Activated CD4-positive, alpha-beta T cell treated with anti-CD3 and anti-CD28 coated beads for 48 hours (primary cell): ENCODE measurements at regions not wholly inside any gene's neighbourhood (a gene's known extent, or its start where the extent isn't known, plus 50 kb on each side); places are given as distances from the start of the nearest gene placed in this dataset.

Experiments used
- DNase-seq: peaks from one replicate; pipeline ENCODE4 v3.0.0-alpha.2; 2020

DNA sequence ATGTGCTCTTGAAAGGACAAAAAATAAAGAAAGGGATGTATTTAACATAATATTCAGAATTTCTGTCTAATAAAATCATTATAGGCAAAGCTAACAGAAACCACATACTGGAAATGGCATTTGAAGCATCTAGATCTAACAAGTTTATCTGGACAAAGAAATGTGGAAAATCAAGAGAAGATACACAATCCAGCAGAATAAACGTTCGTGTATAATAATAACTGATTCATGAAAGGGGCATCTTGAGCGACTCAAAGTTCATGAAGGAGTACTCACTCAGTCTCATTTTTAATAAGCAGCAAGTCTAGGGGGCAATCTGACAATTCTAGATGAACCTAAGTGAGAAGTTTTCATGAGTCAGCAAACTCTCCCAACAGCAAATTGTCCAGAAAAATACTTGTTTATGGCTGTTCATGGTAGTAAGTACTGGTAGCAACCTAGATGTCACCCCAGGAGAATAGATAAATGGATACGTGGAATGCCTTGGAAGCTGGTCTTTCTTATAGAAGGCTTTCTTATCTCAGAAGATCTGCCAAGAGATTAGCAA is 541.8 kb downstream of the INHBA start:
- DNase-seq, result no peak

DNA sequence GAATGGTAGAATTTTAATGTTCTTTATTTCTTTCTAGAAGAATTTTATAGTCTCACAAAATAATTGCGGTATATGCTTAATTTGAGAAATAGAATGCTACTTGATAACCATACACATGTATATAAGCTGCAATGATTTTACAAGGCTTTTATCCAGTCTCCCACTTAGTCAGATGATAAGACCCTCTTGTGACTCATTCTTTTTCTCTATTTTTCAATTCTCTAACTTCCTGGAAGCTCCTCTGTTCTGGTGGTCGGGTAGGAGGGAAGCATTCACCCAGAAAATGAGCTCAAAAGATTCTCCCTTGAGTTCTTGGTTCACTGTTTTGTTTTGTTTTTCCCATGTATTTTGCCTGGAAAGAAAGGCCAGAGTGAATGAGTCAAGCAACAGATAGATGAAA is 546.6 kb downstream of the INHBA start:
- no peak for DNase-seq

DNA sequence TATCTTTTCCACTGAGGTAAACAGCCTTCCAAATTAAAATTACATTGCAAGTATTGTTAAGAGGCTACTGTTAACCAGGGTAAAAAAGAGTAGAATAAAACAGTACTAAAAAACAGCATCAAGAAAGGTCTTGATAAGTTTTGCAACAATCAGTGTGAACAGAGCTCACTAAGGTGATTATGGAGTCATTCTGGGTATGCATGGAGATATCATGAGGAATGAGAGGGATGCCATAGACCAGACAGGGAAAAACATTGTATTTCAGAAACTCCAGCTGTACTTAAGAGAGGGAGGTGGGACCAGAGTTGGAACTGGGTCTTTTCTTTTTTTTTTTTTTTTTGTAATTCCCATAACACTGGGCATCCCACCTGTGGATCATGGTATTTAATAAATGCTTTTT is 549.6 kb downstream of the INHBA start:
- no peak for DNase-seq

DNA sequence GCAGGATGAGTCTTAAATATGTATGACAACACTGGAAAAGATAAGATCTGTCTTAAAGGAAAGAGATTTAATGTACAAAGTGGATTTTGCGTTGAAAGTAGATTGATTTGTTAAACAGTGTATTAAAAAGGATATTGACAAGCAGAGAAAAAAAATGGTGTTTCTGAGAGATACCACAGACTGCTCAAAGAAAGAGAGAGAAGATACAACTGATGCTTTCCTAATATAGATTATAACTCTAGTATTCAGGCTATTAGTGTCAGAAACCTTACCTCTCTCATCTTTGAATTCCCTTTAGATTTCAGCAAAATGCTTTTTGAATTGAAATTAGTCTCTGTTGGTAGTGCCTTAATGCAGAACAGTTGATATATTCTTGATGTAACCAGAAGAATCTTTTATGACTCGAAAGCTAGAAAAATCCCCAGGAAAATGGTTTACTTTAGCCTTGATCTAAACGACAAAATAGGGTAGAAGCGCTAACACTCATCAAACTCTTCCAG is 550.7 kb downstream of the INHBA start:
- no peak for DNase-seq

GRCh38 chr7:41149576-41149975 is 553.3 kb downstream of the INHBA start:
- DNase-seq, result no peak

GRCh38 chr7:41148521-41148951 is 554.4 kb downstream of the INHBA start:
- no peak for DNase-seq

DNA sequence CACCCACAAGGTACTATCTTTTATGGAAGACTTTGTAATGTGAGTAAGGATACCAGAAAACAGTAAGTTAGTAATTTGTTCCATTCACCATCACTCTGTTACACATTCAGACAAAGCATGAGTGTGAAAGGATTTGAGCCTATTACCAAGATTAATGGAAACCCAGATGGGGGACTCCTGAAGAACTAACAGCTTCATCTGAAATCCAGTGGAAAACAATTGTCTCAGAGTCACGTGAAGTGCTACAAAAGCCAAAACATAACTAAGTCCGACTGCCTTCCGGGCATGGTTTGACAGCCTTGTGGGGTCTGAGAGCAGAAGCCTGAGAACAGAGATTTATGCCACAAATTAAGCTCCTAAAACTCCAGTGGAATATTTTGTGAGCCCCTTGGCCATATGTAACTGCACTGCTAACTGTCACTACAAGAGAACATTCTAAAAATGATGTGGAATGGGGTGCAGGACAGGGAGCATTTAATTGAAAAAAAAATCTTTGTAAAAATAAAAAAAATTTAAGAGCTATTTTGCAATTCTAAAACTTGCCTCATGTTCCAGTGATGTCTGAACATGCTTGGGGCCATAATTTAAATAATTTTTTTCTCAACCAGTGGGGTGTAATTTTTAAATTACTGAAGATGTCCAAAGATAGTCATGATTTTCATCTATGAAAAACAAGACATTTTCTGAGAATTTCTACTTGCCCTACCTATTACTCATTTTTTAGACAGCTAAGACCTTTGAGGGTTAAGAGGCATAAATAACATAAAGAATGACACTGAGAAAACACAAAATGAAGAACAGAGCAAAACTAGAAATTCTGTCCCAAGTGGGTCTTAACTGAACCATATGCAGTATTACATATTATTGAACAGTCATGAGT is 555.0 kb downstream of the INHBA start:
- no peak for DNase-seq

DNA sequence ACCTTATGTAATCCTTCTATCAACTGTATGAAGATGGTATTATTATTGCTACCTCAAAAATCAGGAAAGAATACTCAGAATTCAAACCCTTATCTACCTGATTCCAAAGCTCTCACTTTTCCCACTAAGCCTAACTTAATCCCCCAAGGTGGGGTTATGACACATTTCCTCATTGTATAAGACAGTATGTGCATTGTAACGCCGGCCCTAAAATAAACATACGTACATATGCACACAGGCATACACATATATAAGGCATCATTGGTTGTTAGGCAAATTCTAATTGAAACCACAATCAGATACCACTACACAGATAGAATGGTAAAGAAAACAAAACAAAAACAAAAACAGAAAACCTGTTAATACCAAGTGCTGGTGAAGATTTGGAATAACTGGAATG is 556.5 kb downstream of the INHBA start:
- no peak for DNase-seq

GRCh38 chr7:41145656-41146055 is 557.2 kb downstream of the INHBA start:
- DNase-seq, result no peak

DNA sequence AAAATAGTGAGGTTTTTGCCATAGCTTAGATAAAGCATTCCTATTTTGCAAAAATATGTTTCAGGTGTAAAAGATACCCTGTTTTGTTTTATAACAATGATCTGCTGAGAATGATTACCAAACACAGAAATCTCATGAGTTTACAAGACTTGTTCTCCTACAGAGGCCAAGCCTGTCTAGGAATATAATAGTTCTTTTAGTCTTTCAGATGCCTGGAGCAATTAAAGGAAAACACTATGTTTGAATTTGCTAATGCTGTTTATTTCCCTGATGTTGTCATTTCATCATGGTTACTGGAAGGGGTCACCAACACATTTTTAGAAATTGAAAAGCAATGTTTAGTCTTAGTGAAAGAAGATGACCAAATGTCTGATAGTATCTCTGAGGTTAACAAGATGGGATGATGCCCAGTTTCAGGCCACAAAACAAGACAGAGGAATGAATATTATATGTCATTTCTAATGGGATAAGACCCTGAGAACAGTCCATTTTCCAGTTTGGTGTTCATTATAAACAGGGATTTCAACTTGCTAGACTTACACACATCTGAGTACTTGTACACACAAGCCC is 559.9 kb downstream of the INHBA start:
- no peak for DNase-seq

DNA sequence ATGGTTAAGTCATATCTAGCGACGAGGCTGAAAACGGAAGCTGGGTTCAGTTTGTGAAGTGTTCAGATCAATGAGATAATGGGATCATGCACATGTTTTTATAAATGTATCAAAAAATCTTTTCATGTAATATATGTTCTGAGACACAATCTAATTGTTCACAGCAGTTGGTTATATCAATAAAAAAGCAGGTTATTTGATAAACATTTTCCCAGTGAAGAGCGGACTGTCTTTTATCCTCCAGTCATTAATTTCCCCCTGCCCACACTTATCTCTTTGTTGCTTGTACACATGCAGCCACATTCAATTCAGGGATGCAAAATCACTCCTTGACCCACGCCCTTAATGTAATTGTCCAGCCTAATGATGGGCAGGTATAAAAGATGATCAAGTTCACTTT is 563.1 kb downstream of the INHBA start:
- no peak for DNase-seq

GRCh38 chr7:41136551-41136950 is 566.3 kb downstream of the INHBA start:
- no peak for DNase-seq

DNA sequence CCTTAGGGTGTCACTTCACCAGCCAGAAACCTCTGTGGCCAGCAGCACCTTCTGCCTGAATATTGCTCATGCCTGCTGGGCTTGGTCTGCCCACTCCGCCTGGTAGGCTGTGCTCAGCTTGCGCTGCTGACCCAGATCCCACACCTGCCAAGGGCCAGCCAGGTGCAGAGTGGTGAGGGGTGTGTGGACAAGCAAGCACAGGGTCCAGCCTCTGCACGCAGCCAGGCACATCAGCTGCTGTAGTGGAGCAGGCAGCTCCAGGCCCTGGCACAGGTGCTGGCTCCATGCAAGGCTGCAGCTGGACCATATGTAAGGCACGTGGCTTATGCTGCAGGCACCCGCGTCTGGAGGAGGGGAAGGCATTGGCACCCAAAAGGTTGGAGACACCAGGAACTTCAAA is 567.4 kb downstream of the INHBA start:
- DNase-seq, result no peak

DNA sequence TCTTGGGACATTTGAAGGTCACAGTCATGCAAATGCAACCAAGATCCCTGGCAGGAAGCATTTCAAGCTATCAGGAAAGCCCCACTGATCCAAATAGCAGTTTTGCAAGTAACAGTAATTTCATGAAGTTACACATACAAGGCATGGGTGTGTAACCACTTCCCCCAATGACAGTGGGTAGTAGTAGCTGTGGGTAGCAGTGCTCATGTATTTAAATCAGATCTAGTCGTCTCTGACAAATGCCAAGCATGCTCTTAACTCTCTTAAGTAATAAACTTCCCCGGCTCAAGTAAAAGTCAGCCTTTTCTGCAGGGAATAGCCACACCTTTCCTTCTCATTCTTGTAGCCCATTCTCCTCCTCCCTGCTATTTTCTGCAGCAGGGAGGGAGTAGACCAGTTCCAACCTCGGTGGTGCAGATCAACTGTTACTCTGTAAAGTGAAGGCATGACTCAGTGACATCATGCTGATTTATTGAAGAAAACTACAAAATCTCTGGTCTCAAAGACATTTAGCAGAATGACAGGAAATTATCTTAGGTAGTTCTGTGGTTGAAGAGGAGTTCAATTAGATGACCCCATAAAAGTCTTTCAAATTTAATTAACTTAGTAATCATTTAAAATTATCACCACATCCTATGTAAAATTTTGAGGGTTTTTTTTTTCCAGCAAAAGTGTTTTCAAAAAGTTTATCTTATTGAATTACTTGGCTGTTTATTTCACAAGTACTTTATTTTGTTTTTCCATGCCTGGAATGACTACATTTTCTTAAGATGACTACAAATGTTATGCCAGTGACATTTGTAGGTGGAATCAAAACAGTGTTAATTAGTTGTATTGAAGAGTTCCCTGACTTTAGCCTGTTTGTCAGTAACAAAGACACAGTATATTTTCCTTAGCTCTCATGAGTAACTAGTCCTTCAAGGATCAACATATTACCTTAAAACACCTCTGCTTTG is 568.3 kb downstream of the INHBA start:
- no peak for DNase-seq

GRCh38 chr7:41133690-41134299 is 569.1 kb downstream of the INHBA start:
- DNase-seq, result no peak

DNA sequence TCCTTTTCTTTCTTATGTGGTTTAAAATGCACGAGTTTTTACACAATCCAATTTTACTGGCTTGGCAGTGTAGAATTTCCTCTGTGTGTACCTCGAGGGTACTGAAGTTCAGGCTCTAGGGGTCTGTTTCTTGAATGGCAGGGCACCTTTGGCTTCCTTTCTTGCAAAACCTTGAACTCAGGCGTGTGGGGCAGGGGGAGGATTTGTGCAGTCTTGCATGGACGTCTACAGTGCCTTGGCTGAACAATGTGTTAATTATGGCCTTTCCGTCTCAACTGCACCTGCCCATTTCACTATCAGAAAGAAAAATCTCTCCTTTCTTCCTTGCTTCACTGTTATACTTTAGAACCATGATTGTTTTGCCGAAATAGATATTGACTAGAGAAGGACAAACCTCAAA is 570.9 kb downstream of the INHBA start:
- no peak for DNase-seq

DNA sequence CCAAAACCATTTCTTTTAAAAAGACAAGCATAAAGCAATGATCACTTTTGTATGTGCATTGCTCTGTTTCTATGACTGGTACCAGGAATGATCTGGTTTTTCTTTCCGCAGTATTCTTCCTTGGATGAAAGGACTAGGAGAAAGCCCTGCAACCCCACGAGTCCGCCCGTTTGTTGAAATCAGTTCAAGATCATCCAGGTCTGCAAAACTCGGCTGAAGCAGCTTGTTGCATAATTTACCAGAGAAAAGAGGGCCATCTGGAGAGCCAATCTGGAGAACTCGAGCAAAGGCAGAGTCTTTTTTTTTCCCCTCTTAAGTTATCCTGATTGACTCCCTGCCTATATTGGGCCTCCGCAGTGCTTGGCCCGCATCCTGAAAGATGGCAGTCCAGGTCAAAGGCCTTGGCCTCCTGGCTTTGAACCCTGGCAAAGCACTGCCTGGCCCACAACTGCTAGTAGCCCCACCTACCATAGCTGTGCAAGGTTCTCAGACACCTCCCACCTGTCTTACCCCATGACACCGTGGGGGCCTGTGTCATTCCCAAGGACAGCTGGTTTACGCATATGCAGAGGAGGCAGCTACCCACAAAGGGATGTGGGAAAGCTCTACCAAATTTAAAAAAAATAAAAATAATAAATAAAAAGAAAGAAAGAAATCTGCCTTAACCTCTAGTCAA is 572.2 kb downstream of the INHBA start:
- no peak for DNase-seq

GRCh38 chr7:41130086-41130485 is 572.8 kb downstream of the INHBA start:
- DNase-seq, result no peak

DNA sequence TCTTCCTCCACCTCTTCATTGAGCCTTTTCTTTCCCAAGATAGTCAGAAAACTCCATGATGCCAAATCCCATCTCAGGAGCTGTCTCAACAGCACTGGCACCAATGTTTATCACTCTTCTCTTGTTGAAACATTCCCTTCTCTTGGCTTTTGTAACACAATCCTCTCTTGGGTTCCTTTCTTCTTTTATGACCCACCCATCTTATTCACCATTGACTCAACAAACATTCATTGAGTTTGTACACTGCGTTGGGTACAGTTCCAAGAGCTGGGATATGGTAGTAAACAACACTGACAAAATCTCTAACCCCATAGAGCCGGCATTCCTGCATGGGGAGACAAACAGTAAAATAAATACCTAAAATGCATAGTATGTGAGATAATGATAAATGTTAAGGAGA is 577.5 kb downstream of the INHBA start:
- no peak for DNase-seq

DNA sequence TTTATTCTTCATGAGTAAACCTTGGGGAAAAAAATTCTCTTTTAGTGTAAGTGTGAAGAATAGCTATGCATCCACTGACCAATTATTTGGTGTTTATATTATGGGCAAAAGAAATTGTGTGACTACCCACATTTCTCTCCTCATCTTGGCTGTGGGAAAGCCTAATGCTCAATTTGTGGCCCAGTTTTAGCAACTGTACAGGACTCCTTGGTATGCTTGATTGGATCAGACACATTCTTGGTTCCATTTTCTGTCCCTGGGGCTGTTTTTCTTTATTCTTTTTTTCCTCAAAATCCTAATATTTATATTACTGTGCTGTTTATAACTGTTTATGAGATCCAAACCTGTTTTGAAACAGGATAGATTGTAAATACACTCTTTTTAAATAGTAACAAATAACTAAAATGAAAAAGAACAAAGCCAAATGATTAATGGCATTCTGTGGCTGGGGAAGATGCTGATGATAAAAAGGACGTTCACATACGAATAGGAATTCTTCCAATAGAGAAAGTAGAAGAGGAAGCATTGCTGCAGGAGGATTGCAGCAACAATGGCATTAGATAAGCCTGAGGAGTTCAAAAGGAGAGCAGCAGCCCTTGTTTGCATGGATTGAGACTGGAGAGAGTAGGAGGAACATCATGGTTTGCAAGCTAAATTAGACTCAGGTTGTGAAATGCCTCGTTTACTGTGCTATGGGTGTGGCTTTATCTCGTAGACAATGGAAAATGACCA is 580.5 kb downstream of the INHBA start:
- no peak for DNase-seq

GRCh38 chr7:41121228-41121627 is 581.7 kb downstream of the INHBA start:
- no peak for DNase-seq
